ENCODE measurements at regions not wholly inside any gene's neighbourhood (a gene's known extent, or its start where the extent isn't known, plus 50 kb on each side); places are given as distances from the start of the nearest gene placed in this dataset.
"Not testable (repeated sequence)": the region's sequence is repeated elsewhere in the genome, so short reads cannot be mapped to it uniquely, and the experiment has no call there.

DNA sequence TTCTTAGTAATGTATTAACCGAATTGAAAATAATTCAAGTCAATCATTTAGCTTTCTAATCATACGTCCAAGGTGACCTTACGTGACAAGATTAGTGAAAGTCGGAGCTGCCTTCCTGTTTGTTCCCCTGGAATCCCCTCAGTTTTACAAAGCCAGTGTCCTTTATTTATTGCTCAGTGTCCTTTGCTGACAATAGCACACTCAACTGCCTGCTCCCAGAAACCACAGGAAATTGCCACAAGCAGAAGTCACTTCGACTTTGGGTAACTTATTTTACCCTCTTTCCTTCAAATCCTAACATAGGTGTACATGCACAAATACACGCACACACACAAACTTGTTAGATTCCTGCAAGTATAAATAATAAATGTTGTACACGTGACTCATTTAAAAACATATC, 1167.7 kb upstream of the ADGRB3 start:
- no peak overlapping the region for H3K27ac ChIP-seq (ENCODE audit: low read length)
- no peak overlapping the region for H3K4me3 ChIP-seq (ENCODE audit: low read length)
- H3K36me3 ChIP-seq (ENCODE audit: control insufficient read depth, low read depth, low read length): no peaks in the 10 kb centered on the region
- H3K9ac ChIP-seq (ENCODE audit: low read length): no peak overlapping the region
- no peaks in the 10 kb centered on the region for H3K4me1 ChIP-seq (ENCODE audit: control insufficient read depth, low read depth, low read length)
- H3K27me3 ChIP-seq (ENCODE audit: control insufficient read depth, insufficient read depth, low read length): no peaks in the 10 kb centered on the region
- no peaks in the 10 kb centered on the region for H3K9me3 ChIP-seq (ENCODE audit: control insufficient read depth, low read depth, low read length)

DNA sequence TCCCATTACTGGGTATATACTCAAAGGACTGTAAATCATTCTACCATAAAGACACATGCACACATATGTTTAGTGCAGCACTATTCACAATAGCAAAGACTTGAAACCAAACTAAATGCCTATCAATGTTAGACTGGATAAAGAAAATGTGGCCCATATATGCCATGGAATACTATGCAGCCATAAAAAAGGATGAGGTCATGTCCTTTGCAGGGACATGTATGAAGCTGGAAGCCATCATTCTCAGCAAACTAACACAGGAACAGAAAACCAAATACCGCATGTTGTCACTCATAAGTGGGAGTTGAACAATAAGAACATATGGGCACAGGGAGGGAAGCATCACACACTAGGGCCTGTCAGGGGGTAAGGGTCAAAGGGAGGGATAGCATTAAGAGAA, 1172.4 kb upstream of the ADGRB3 start:
- not testable (repeated sequence) for H3K4me1 ChIP-seq (ENCODE audit: control insufficient read depth, low read depth, low read length); H3K4me3 ChIP-seq (ENCODE audit: low read length); H3K27ac ChIP-seq (ENCODE audit: low read length); H3K36me3 ChIP-seq (ENCODE audit: control insufficient read depth, low read depth, low read length); H3K9me3 ChIP-seq (ENCODE audit: control insufficient read depth, low read depth, low read length); H3K27me3 ChIP-seq (ENCODE audit: control insufficient read depth, insufficient read depth, low read length); H3K9ac ChIP-seq (ENCODE audit: low read length)

DNA sequence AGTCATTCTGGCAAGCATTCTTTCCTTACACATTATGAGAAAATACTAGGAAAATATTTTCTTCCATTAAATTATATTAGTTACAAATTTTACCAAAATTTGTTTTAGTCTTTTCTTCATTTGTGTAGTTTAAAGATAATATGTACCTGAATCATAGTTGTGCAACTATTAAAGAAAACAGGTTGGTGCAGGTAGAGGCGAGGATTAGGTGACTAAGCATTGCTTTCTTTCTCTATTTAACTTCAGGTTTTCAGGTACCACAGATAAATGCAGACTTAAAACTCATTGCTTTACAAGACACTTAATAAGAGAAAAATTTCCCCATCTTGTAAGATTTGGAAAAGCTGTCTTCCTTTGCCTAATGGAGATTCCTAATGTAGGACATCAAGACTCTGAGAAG, 1175.5 kb upstream of the ADGRB3 start:
- Histone ChIP-seq H3K4me3 (ENCODE audit: low read length) (no peak overlapping the region), H3K9me3 (ENCODE audit: control insufficient read depth, low read depth, low read length) (peaks cover 9% of the 10 kb centered on the region), H3K4me1 (ENCODE audit: control insufficient read depth, low read depth, low read length) (no peaks in the 10 kb centered on the region), H3K27ac (ENCODE audit: low read length) (no peak overlapping the region), H3K27me3 (ENCODE audit: control insufficient read depth, insufficient read depth, low read length) (no peaks in the 10 kb centered on the region), H3K9ac (ENCODE audit: low read length) (no peak overlapping the region), H3K36me3 (ENCODE audit: control insufficient read depth, low read depth, low read length) (no peaks in the 10 kb centered on the region)

DNA sequence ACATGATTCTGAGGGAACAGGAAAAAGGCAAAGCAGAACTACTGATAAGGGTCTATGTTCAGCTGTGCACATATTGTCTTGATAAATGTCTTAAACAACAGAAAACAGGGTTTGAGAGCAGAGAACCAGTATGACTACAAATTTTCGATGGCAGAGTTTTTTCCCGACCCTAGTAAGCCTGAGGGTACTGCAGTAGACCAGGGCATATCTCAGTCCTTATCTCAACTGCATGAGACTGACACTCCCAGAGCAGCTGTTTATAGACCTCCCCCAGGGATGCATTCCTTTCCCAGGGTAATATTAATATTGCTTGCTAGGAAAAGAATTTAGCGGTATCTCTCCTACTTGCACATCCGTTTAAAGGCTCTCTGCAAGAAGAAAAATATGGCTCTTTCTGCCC, 1176.8 kb upstream of the ADGRB3 start:
- H3K27me3 ChIP-seq (ENCODE audit: control insufficient read depth, insufficient read depth, low read length): no peaks in the 10 kb centered on the region
- H3K27ac ChIP-seq (ENCODE audit: low read length): no peak overlapping the region
- H3K4me1 ChIP-seq (ENCODE audit: control insufficient read depth, low read depth, low read length): no peaks in the 10 kb centered on the region
- H3K9me3 ChIP-seq (ENCODE audit: control insufficient read depth, low read depth, low read length): peaks cover 9% of the 10 kb centered on the region
- H3K36me3 ChIP-seq (ENCODE audit: control insufficient read depth, low read depth, low read length): no peaks in the 10 kb centered on the region
- no peak overlapping the region for H3K4me3 ChIP-seq (ENCODE audit: low read length)
- no peak overlapping the region for H3K9ac ChIP-seq (ENCODE audit: low read length)

DNA sequence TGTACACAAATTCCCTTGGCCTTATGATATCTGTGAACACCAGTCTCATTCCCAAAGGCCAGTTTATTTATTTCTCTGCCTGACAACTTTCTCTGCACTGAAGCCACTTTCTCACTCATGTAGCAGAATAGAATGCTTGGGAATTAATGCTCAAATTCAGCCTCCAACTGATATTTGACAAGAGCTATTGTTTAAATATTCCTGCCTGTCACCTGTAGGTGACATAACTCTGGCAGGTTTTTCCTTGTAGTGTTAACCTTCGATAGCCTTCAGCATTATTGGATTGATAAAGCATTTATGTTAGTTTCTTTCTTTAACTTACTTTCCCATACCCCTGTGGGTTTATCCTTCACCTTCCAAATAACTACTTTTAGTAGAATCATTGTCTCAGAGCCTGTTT, 1183.2 kb upstream of the ADGRB3 start:
- no peaks in the 10 kb centered on the region for H3K36me3 ChIP-seq (ENCODE audit: control insufficient read depth, low read depth, low read length)
- no peak overlapping the region for H3K4me3 ChIP-seq (ENCODE audit: low read length)
- H3K9ac ChIP-seq (ENCODE audit: low read length): no peak overlapping the region

DNA sequence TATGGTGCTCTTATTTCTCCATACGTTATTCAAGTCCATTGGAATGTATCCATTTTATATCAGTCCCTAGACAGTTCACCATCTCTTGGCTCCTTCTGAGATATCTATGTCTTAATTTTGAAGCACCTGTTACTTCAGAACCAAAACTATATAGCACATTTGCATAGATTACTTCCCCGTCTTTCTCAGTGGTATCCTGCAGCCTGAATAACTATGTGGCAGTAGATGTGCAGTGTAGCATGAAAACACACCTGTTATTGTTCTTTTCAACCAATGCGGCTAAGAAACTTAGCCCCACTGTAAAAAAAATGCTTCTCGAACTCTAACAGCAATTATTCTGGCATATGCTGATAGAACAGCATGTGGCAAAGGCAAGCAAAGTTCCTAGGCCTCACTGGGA, 1184.4 kb upstream of the ADGRB3 start:
- H3K9ac ChIP-seq (ENCODE audit: low read length): no peak overlapping the region
- no peaks in the 10 kb centered on the region for H3K36me3 ChIP-seq (ENCODE audit: control insufficient read depth, low read depth, low read length)
- no peaks in the 10 kb centered on the region for H3K4me1 ChIP-seq (ENCODE audit: control insufficient read depth, low read depth, low read length)
- H3K27me3 ChIP-seq (ENCODE audit: control insufficient read depth, insufficient read depth, low read length): no peaks in the 10 kb centered on the region
- no peak overlapping the region for H3K4me3 ChIP-seq (ENCODE audit: low read length)
- H3K9me3 ChIP-seq (ENCODE audit: control insufficient read depth, low read depth, low read length): no peaks in the 10 kb centered on the region
- no peak overlapping the region for H3K27ac ChIP-seq (ENCODE audit: low read length)

More for the DNA sequence above, 1183.2 kb upstream of the ADGRB3 start:
- no peaks in the 10 kb centered on the region for H3K27me3 ChIP-seq (ENCODE audit: control insufficient read depth, insufficient read depth, low read length)
- no peaks in the 10 kb centered on the region for H3K9me3 ChIP-seq (ENCODE audit: control insufficient read depth, low read depth, low read length)
- H3K4me1 ChIP-seq (ENCODE audit: control insufficient read depth, low read depth, low read length): no peaks in the 10 kb centered on the region
- no peak overlapping the region for H3K27ac ChIP-seq (ENCODE audit: low read length)

DNA sequence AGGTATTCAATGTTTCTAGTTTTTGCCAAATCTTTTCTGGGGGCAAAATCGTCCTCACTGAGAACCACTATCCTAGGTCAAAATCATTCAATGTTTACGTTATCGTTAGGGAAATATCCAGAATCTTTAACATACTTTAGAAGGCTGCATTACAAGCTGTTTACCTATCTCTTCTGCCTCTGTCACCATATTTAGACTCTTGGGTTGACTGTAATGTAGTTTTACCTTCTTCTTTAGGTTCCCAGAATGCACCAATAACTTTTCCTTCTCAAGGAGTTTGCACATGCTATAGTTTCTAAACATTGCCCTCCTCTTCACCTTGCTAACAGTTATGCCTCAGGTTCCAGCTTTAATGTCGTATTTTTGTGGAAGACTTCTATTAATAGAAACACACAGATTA, 1185.5 kb upstream of the ADGRB3 start:
- no peak overlapping the region for H3K9ac ChIP-seq (ENCODE audit: low read length)
- no peaks in the 10 kb centered on the region for H3K36me3 ChIP-seq (ENCODE audit: control insufficient read depth, low read depth, low read length)
- no peak overlapping the region for H3K4me3 ChIP-seq (ENCODE audit: low read length)
- H3K4me1 ChIP-seq (ENCODE audit: control insufficient read depth, low read depth, low read length): no peaks in the 10 kb centered on the region
- H3K27me3 ChIP-seq (ENCODE audit: control insufficient read depth, insufficient read depth, low read length): no peaks in the 10 kb centered on the region
- H3K9me3 ChIP-seq (ENCODE audit: control insufficient read depth, low read depth, low read length): no peaks in the 10 kb centered on the region
- no peak overlapping the region for H3K27ac ChIP-seq (ENCODE audit: low read length)

GRCh38 chr6:67433124-67433523, 1202.0 kb upstream of the ADGRB3 start:
- Histone ChIP-seq H3K27ac (ENCODE audit: low read length) (no peak overlapping the region), H3K9ac (ENCODE audit: low read length) (no peak overlapping the region), H3K27me3 (ENCODE audit: control insufficient read depth, insufficient read depth, low read length) (no peaks in the 10 kb centered on the region), H3K36me3 (ENCODE audit: control insufficient read depth, low read depth, low read length) (no peaks in the 10 kb centered on the region), H3K9me3 (ENCODE audit: control insufficient read depth, low read depth, low read length) (no peaks in the 10 kb centered on the region), H3K4me1 (ENCODE audit: control insufficient read depth, low read depth, low read length) (no peaks in the 10 kb centered on the region), H3K4me3 (ENCODE audit: low read length) (no peak overlapping the region)

DNA sequence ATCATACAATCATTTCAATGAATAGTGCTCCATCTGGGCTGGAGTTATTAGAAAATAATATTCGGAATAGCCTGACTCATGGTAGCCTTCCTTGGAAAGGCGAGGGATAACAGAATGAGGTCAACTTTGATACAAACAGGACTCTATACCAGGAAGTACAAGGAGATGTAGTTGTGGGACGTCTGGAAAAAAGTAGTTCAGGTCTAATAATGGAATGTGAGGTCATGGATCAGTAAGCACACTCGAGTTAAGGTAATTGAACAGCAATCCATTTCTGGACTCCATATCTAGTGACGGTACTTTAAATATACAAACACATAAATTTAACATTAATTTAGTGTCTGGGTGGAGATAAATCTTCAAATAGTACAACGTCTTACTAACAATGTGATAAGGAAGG, 1204.0 kb upstream of the ADGRB3 start:
- H3K4me1 ChIP-seq (ENCODE audit: control insufficient read depth, low read depth, low read length): no peaks in the 10 kb centered on the region
- no peaks in the 10 kb centered on the region for H3K36me3 ChIP-seq (ENCODE audit: control insufficient read depth, low read depth, low read length)
- no peaks in the 10 kb centered on the region for H3K9me3 ChIP-seq (ENCODE audit: control insufficient read depth, low read depth, low read length)
- H3K9ac ChIP-seq (ENCODE audit: low read length): no peak overlapping the region
- H3K27ac ChIP-seq (ENCODE audit: low read length): no peak overlapping the region
- no peaks in the 10 kb centered on the region for H3K27me3 ChIP-seq (ENCODE audit: control insufficient read depth, insufficient read depth, low read length)
- H3K4me3 ChIP-seq (ENCODE audit: low read length): no peak overlapping the region

- H3K9me3 ChIP-seq (ENCODE audit: control insufficient read depth, low read depth, low read length); H3K4me1 ChIP-seq (ENCODE audit: control insufficient read depth, low read depth, low read length); H3K4me3 ChIP-seq (ENCODE audit: low read length); H3K9ac ChIP-seq (ENCODE audit: low read length); H3K27me3 ChIP-seq (ENCODE audit: control insufficient read depth, insufficient read depth, low read length); H3K27ac ChIP-seq (ENCODE audit: low read length); H3K36me3 ChIP-seq (ENCODE audit: control insufficient read depth, low read depth, low read length): not testable (repeated sequence)
Measured at GRCh38 chr6:67426686-67427085, 1208.4 kb upstream of the ADGRB3 start.

- no peaks in the 10 kb centered on the region for H3K36me3 ChIP-seq (ENCODE audit: control insufficient read depth, low read depth, low read length)
- H3K27ac ChIP-seq (ENCODE audit: low read length): no peak overlapping the region
- H3K27me3 ChIP-seq (ENCODE audit: control insufficient read depth, insufficient read depth, low read length): no peaks in the 10 kb centered on the region
- H3K9me3 ChIP-seq (ENCODE audit: control insufficient read depth, low read depth, low read length): no peaks in the 10 kb centered on the region
- no peak overlapping the region for H3K9ac ChIP-seq (ENCODE audit: low read length)
- no peak overlapping the region for H3K4me3 ChIP-seq (ENCODE audit: low read length)
- no peaks in the 10 kb centered on the region for H3K4me1 ChIP-seq (ENCODE audit: control insufficient read depth, low read depth, low read length)
Measured at GRCh38 chr6:67412035-67412434, 1223.0 kb upstream of the ADGRB3 start.

- Histone ChIP-seq H3K9me3 (ENCODE audit: control insufficient read depth, low read depth, low read length) (no peaks in the 10 kb centered on the region), H3K4me3 (ENCODE audit: low read length) (no peak overlapping the region), H3K27ac (ENCODE audit: low read length) (no peak overlapping the region), H3K9ac (ENCODE audit: low read length) (no peak overlapping the region), H3K36me3 (ENCODE audit: control insufficient read depth, low read depth, low read length) (no peaks in the 10 kb centered on the region), H3K4me1 (ENCODE audit: control insufficient read depth, low read depth, low read length) (no peaks in the 10 kb centered on the region), H3K27me3 (ENCODE audit: control insufficient read depth, insufficient read depth, low read length) (no peaks in the 10 kb centered on the region)
Measured at GRCh38 chr6:67411036-67411435, 1224.0 kb upstream of the ADGRB3 start.

DNA sequence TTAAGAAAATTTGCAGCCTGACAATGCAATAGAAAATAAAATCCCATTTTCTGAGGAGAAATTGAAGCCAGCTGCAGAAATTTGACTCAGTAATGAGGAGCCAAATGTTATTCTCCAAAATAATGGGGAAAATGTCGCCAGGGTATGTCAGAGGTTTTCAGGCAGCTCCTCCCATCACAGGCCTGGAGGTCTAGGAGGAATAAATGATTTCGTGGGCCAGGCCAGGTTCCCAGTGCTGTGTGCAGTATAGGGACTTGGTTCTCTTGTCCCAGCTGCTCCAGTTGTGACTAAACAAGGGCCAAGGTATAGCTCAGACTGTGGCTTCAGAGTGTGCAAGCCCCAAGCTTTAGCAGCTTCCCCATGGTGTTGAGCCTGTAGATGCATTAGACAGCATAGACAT, 1240.8 kb upstream of the ADGRB3 start:
- Histone ChIP-seq H3K27ac (ENCODE audit: low read length) (no peak overlapping the region), H3K36me3 (ENCODE audit: control insufficient read depth, low read depth, low read length) (no peaks in the 10 kb centered on the region), H3K9me3 (ENCODE audit: control insufficient read depth, low read depth, low read length) (no peaks in the 10 kb centered on the region), H3K27me3 (ENCODE audit: control insufficient read depth, insufficient read depth, low read length) (no peaks in the 10 kb centered on the region), H3K4me3 (ENCODE audit: low read length) (no peak overlapping the region), H3K9ac (ENCODE audit: low read length) (no peak overlapping the region), H3K4me1 (ENCODE audit: control insufficient read depth, low read depth, low read length) (no peaks in the 10 kb centered on the region)

All from iPS-18a (cell line).